Natural killer cell (primary cell): ENCODE measurements at regions not wholly inside any gene's neighbourhood (a gene's known extent, or its start where the extent isn't known, plus 50 kb on each side); places are given as distances from the start of the nearest gene placed in this dataset.
"Not testable (repeated sequence)": the region's sequence is repeated elsewhere in the genome, so short reads cannot be mapped to it uniquely, and the experiment has no call there.

Experiments used
- ATAC-seq, 3 donors: fragments of 150-1000 bp in 2 of 3; fragments of 200-7000 bp in 1 of 3; cut with Tn5 transposase; 1 replicate in 1 of 3; 2 replicates in 2 of 3; pipeline ENCODE4 v1.10.0; 2021; ENCODE audit warnings: mild to moderate bottlenecking in 2 of 3, moderate library complexity in 2 of 3
- DNase-seq, 2 donors: peaks; one replicate each; pipeline versions ENCODE4 v3.0.0 to v3.0.0-alpha.2; 2013 to 2021; ENCODE audit warnings: mixed read lengths in 1 of 2
- H3K27ac ChIP-seq: one replicate; pipeline ENCODE4 v1.5.1; 2013; ENCODE audit warnings: mild to moderate bottlenecking, low read length
- H3K27me3 ChIP-seq: one replicate; pipeline ENCODE4 v1.6.1; 2013; ENCODE audit warnings: low read length; ENCODE audit not compliant: control insufficient read depth, insufficient read depth
- H3K36me3 ChIP-seq: one replicate; pipeline ENCODE4 v1.6.1; 2013; ENCODE audit warnings: low read length; ENCODE audit not compliant: control insufficient read depth, insufficient read depth
- H3K4me1 ChIP-seq: one replicate; pipeline ENCODE4 v1.6.1; 2013; ENCODE audit warnings: low read length; ENCODE audit not compliant: control insufficient read depth, insufficient read depth
- H3K4me3 ChIP-seq: one replicate; pipeline ENCODE4 v1.5.1; 2013; ENCODE audit warnings: low read length
- H3K9me3 ChIP-seq: one replicate; pipeline ENCODE4 v1.6.1; 2013; ENCODE audit warnings: low read length; ENCODE audit not compliant: control insufficient read depth, insufficient read depth
- H3K27ac Mint-ChIP-seq, 2 donors: one replicate each; pipeline ENCODE4 v1.8.0; 2022; ENCODE audit warnings: mild to moderate bottlenecking in 2 of 2, mixed read lengths in 2 of 2, moderate library complexity in 1 of 2
- H3K27me3 Mint-ChIP-seq, 2 donors: one replicate each; pipeline ENCODE4 v1.8.0; 2022; ENCODE audit warnings: low read depth in 2 of 2, mixed read lengths in 2 of 2
- H3K36me3 Mint-ChIP-seq: one replicate; pipeline ENCODE4 v1.8.0; 2022; ENCODE audit warnings: mixed read lengths
- H3K4me1 Mint-ChIP-seq, 2 donors: one replicate each; pipeline ENCODE4 v1.8.0; 2022; ENCODE audit warnings: mixed read lengths in 2 of 2
- H3K4me3 Mint-ChIP-seq: one replicate; pipeline ENCODE4 v1.8.0; 2022; ENCODE audit warnings: mild to moderate bottlenecking, moderate library complexity, mixed read lengths
- H3K9me3 Mint-ChIP-seq, 2 donors: one replicate each; pipeline ENCODE4 v1.8.0; 2022; ENCODE audit warnings: mixed read lengths in 2 of 2
- CTCF ChIP-seq: fragments of 200-600 bp; IDR thresholded peaks from one replicate; pipeline ENCODE4 v1.8.0; 2022; ENCODE audit warnings: antibody characterized with exemption
- WGBS: methylation state at CpG from one replicate; pipeline ENCODE4 v1.1.7; 2013; ENCODE audit warnings: missing lambda C conversion rate; ENCODE audit not compliant: insufficient coverage; 5-methylcytosine and 5-hydroxymethylcytosine counted together
- intact Hi-C: fragments of 100-400 bp; cut with micrococcal nuclease; formaldehyde crosslinking; loops from one replicate; pipeline ENCODE4 v1.14.2; 2022

- no peak for DNase-seq
- H3K36me3 Mint-ChIP-seq = no peaks in the 10 kb centered on the region
- H3K27ac Mint-ChIP-seq = no peak overlapping the region
- intact Hi-C loops = no loop called here
- Histone ChIP-seq H3K4me1 (no peaks in the 10 kb centered on the region), H3K27me3 (no peaks in the 10 kb centered on the region), H3K9me3 (no peaks in the 10 kb centered on the region), H3K36me3 (no peaks in the 10 kb centered on the region), H3K27ac (no peak overlapping the region), H3K4me3 (no peak overlapping the region)
- TF ChIP-seq CTCF = no peak
- no peak overlapping the region for H3K4me3 Mint-ChIP-seq
- no peaks in the 10 kb centered on the region for H3K27me3 Mint-ChIP-seq
- H3K4me1 Mint-ChIP-seq = no peaks in the 10 kb centered on the region
- ATAC-seq = no peak
- peaks cover 3 to 8% of the 10 kb centered on the region in 2 donors for H3K9me3 Mint-ChIP-seq
- WGBS = no CpG with 5 or more reads among the region's 2 CpGs
Measured at GRCh38 chr7:12930534-12930933, 243.1 kb downstream of the ARL4A start.

DNA sequence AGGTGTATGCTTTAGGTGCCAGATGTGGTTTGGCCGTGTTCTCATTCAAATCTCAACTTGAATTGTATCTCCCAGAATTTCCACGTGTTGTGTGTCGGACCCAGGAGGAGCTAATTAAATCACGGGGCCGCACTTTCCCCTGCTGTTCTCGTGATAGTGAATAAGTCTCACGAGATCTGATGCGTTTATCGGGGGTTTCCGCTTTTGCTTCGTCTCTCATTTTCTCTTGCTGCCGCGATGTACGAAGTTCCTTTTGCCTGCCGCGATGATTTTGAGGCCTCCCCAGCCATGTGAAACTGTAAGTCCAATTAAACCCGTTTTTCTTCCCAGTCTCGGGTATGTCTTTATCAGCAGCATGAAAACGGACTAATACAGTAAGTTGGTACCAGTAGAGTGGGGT is 244.0 kb downstream of the ARL4A start:
- H3K4me3 Mint-ChIP-seq, H3K27me3 ChIP-seq, H3K27ac ChIP-seq, H3K36me3 ChIP-seq, H3K4me3 ChIP-seq, H3K36me3 Mint-ChIP-seq, H3K27me3 Mint-ChIP-seq, ATAC-seq, H3K9me3 ChIP-seq, H3K4me1 Mint-ChIP-seq, H3K4me1 ChIP-seq, H3K27ac Mint-ChIP-seq, DNase-seq, H3K9me3 Mint-ChIP-seq, intact Hi-C loops: not testable (repeated sequence)
- WGBS = 91% methylated on average over 19 of the region's 19 CpGs

- H3K27ac Mint-ChIP-seq = no peak overlapping the region
- H3K9me3 ChIP-seq = peaks cover 3% of the 10 kb centered on the region
- no peaks in the 10 kb centered on the region for H3K36me3 Mint-ChIP-seq
- no peak overlapping the region for H3K27ac ChIP-seq
- no peaks in the 10 kb centered on the region for H3K27me3 Mint-ChIP-seq
- no peaks in the 10 kb centered on the region for H3K4me1 ChIP-seq
- peaks cover 10 to 18% of the 10 kb centered on the region in 2 donors for H3K9me3 Mint-ChIP-seq
- H3K36me3 ChIP-seq = no peaks in the 10 kb centered on the region
- ATAC-seq (no peak), DNase-seq (no peak)
- WGBS = 90% methylated on average over 11 of the region's 11 CpGs
- no peaks in the 10 kb centered on the region for H3K4me1 Mint-ChIP-seq
- no peaks in the 10 kb centered on the region for H3K27me3 ChIP-seq
- no peak overlapping the region for H3K4me3 ChIP-seq
- H3K4me3 Mint-ChIP-seq = no peak overlapping the region
- no peak for TF ChIP-seq CTCF
- intact Hi-C loops = no loop called here
Measured at GRCh38 chr7:12939694-12940093, 252.3 kb downstream of the ARL4A start.

DNA sequence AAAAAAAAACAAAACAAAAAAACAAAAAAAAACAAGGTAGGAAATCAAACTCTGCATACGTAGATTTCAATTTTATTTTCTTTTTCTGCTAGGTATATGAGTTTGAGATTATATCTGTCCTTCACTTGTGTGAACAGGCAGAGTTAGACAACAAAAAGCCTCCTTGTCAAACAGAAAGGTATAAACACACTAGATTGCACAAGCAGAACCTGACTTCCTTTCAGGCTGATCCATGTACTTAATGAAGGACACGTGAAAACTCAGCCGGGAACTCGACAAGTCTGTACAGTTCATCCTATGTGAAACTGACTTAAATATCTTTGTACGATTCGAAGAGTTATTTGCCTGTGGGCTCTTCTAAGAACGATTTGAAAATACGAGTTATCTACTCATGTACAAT is 254.1 kb downstream of the ARL4A start:
- WGBS = 92% methylated on average over 7 of the region's 8 CpGs
- DNase-seq (no peak), ATAC-seq (no peak)
- Histone ChIP-seq H3K36me3 (no peaks in the 10 kb centered on the region), H3K4me1 (no peaks in the 10 kb centered on the region), H3K27ac (no peak overlapping the region), H3K27me3 (no peaks in the 10 kb centered on the region), H3K9me3 (peaks cover 3% of the 10 kb centered on the region), H3K4me3 (no peak overlapping the region)
- Mint-ChIP-seq H3K4me1 (no peaks in the 10 kb centered on the region), H3K9me3 (peaks cover 10 to 18% of the 10 kb centered on the region in 2 donors), H3K27ac (no peak overlapping the region), H3K27me3 (no peaks in the 10 kb centered on the region), H3K36me3 (no peaks in the 10 kb centered on the region), H3K4me3 (no peak overlapping the region)
- intact Hi-C loops = no loop called here
- TF ChIP-seq CTCF = no peak
